ENCODE measurements at regions not wholly inside any gene's neighbourhood (a gene's known extent, or its start where the extent isn't known, plus 50 kb on each side); places are given as distances from the start of the nearest gene placed in this dataset.

GRCh38 chr7:10632712-10633111 is 341.0 kb upstream of the PHF14 start:
- intact Hi-C loops (cut with micrococcal nuclease): no loop called here
- H4K20me1 ChIP-seq (ENCODE audit: insufficient read depth, low read length): no peaks in the 10 kb centered on the region
- H2AFZ ChIP-seq (ENCODE audit: insufficient read depth, low read depth, low read length, poor library complexity, severe bottlenecking): no peak overlapping the region
- no peaks in the 10 kb centered on the region for H3K36me3 Mint-ChIP-seq
- no peak for DNase-seq
- H3K27ac Mint-ChIP-seq: no peak overlapping the region
- H3K4me1 Mint-ChIP-seq: no peaks in the 10 kb centered on the region
- no peaks in the 10 kb centered on the region for H3K9me3 ChIP-seq (replicated peaks in 1 of 2; ENCODE audit: control insufficient read depth in 1 of 2, insufficient read depth in 1 of 2, low read length in 2 of 2)
- TF ChIP-seq CTCF (IDR thresholded peaks at IDR 0.05): no peak
- no peaks in the 10 kb centered on the region for H3K36me3 ChIP-seq (replicated peaks in 1 of 2; ENCODE audit: control insufficient read depth in 1 of 2, insufficient read depth in 2 of 2, low read length in 2 of 2)
- WGBS (ENCODE audit: insufficient coverage): 57% methylated on average over 1 of the region's 1 CpG
- H3K4me3 Mint-ChIP-seq: no peak overlapping the region
- no peak overlapping the region for H3K9ac ChIP-seq (ENCODE audit: insufficient read depth, low read length, poor library complexity, severe bottlenecking)
- H3K4me2 ChIP-seq (replicated peaks; ENCODE audit: extremely low read depth, low read length, poor library complexity, severe bottlenecking): no peak overlapping the region
- peaks cover 4 to 15% (median 9%) of the 10 kb centered on the region in 7 donors for H3K9me3 Mint-ChIP-seq
- no peaks in the 10 kb centered on the region for H3K27me3 ChIP-seq (ENCODE audit: control insufficient read depth in 2 of 2, insufficient read depth in 2 of 2, low read length in 2 of 2)
- H3K27ac ChIP-seq (ENCODE audit: low read depth in 1 of 2, low read length in 2 of 2): no peak overlapping the region
- H3K79me2 ChIP-seq (ENCODE audit: insufficient read depth, low read length): no peaks in the 10 kb centered on the region
- no peak overlapping the region for H3K4me3 ChIP-seq (replicated peaks in 1 of 3; ENCODE audit: low read depth in 2 of 3, low read length in 3 of 3)
- no peaks in the 10 kb centered on the region for H3K4me1 ChIP-seq (ENCODE audit: control insufficient read depth in 1 of 2, insufficient read depth in 2 of 2, low read length in 2 of 2)
- no peaks in the 10 kb centered on the region for H3K27me3 Mint-ChIP-seq (ENCODE audit: low read depth in 3 of 3)

GRCh38 chr7:10634239-10634638 is 339.4 kb upstream of the PHF14 start:
- no peak overlapping the region for H3K9ac ChIP-seq (ENCODE audit: insufficient read depth, low read length, poor library complexity, severe bottlenecking)
- no peaks in the 10 kb centered on the region for H3K36me3 Mint-ChIP-seq
- no peaks in the 10 kb centered on the region for H3K4me1 Mint-ChIP-seq
- DNase-seq: no peak
- H3K27ac Mint-ChIP-seq: no peak overlapping the region
- no peaks in the 10 kb centered on the region for H4K20me1 ChIP-seq (ENCODE audit: insufficient read depth, low read length)
- H3K27me3 ChIP-seq (ENCODE audit: control insufficient read depth in 2 of 2, insufficient read depth in 2 of 2, low read length in 2 of 2): no peaks in the 10 kb centered on the region
- H3K4me3 ChIP-seq (replicated peaks in 1 of 3; ENCODE audit: low read depth in 2 of 3, low read length in 3 of 3): no peak overlapping the region
- no peak overlapping the region for H3K27ac ChIP-seq (ENCODE audit: low read depth in 1 of 2, low read length in 2 of 2)
- H2AFZ ChIP-seq (ENCODE audit: insufficient read depth, low read depth, low read length, poor library complexity, severe bottlenecking): no peak overlapping the region
- no peaks in the 10 kb centered on the region for H3K79me2 ChIP-seq (ENCODE audit: insufficient read depth, low read length)
- no peaks in the 10 kb centered on the region for H3K9me3 ChIP-seq (replicated peaks in 1 of 2; ENCODE audit: control insufficient read depth in 1 of 2, insufficient read depth in 1 of 2, low read length in 2 of 2)
- no peak overlapping the region for H3K4me3 Mint-ChIP-seq
- no peaks in the 10 kb centered on the region for H3K36me3 ChIP-seq (replicated peaks in 1 of 2; ENCODE audit: control insufficient read depth in 1 of 2, insufficient read depth in 2 of 2, low read length in 2 of 2)
- peaks cover 0 to 13% (median 5%) of the 10 kb centered on the region in 7 donors for H3K9me3 Mint-ChIP-seq
- H3K4me2 ChIP-seq (replicated peaks; ENCODE audit: extremely low read depth, low read length, poor library complexity, severe bottlenecking): no peak overlapping the region
- H3K4me1 ChIP-seq (ENCODE audit: control insufficient read depth in 1 of 2, insufficient read depth in 2 of 2, low read length in 2 of 2): no peaks in the 10 kb centered on the region
- WGBS (ENCODE audit: insufficient coverage): no CpG with 5 or more reads among the region's 2 CpGs
- TF ChIP-seq CTCF (IDR thresholded peaks at IDR 0.05): no peak
- intact Hi-C loops (cut with micrococcal nuclease): no loop called here
- H3K27me3 Mint-ChIP-seq (ENCODE audit: low read depth in 3 of 3): no peaks in the 10 kb centered on the region
